Panc1 (cell line): ENCODE measurements at regions not wholly inside any gene's neighbourhood (a gene's known extent, or its start where the extent isn't known, plus 50 kb on each side); places are given as distances from the start of the nearest gene placed in this dataset.

Source experiments
- POLR2AphosphoS5 ChIP-seq: IDR thresholded peaks from 2 replicates; pipeline ENCODE4 v1.6.1; 2012; ENCODE audit warnings: mild to moderate bottlenecking, low read depth, low read length, moderate library complexity
- SIN3A ChIP-seq: IDR thresholded peaks from 2 replicates; pipeline ENCODE4 v1.6.1; 2012; ENCODE audit warnings: low read depth, mild to moderate bottlenecking, low read length, moderate library complexity, borderline replicate concordance; ENCODE audit not compliant: insufficient read depth
- TCF7L2 ChIP-seq: IDR thresholded peaks from 2 replicates; pipeline ENCODE4 v1.6.1; 2011; ENCODE audit warnings: mild to moderate bottlenecking, low read depth, low read length, inconsistent platforms
- TF ChIP-seq, protein P1 (sequence below): fragments of 450-650 bp; IDR thresholded peaks from 2 replicates; pipeline ENCODE4 v1.5.1; 2017; ENCODE audit warnings: mild to moderate bottlenecking

DNA sequence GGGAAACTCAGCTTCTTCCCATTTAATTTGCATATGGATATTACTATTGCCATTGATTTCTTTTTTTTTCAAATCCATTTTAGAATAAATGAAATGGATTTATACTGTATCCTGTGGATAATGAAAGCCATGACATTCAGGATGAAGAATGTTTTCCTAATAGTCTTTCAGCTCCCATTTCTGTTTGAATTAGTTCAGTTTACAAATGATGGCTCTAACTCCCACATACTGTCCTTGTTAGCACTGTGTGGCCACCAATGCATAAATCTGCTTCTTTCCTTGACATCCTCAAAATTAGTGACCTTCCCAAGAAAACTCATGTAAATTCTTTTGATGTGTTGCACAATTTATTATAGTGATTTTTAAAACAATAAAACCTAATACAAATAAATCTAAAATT lies 693.2 kb upstream of the GJE1 start:
- TF ChIP-seq, protein P1, sequence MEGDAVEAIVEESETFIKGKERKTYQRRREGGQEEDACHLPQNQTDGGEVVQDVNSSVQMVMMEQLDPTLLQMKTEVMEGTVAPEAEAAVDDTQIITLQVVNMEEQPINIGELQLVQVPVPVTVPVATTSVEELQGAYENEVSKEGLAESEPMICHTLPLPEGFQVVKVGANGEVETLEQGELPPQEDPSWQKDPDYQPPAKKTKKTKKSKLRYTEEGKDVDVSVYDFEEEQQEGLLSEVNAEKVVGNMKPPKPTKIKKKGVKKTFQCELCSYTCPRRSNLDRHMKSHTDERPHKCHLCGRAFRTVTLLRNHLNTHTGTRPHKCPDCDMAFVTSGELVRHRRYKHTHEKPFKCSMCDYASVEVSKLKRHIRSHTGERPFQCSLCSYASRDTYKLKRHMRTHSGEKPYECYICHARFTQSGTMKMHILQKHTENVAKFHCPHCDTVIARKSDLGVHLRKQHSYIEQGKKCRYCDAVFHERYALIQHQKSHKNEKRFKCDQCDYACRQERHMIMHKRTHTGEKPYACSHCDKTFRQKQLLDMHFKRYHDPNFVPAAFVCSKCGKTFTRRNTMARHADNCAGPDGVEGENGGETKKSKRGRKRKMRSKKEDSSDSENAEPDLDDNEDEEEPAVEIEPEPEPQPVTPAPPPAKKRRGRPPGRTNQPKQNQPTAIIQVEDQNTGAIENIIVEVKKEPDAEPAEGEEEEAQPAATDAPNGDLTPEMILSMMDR: no peak
- TF ChIP-seq TCF7L2 (no peak), POLR2AphosphoS5 (no peak), SIN3A (no peak)
